A549 (cell line): ENCODE measurements at regions not wholly inside any gene's neighbourhood (a gene's known extent, or its start where the extent isn't known, plus 50 kb on each side); places are given as distances from the start of the nearest gene placed in this dataset.

ENCODE experiments used
- ATAC-seq, 2 experiments: fragments of 200-7000 bp in 1 of 2; fragments of >200 bp in 1 of 2; cut with Nextera tagmentation in 1 of 2; cut with Tn5 transposase in 1 of 2; 3 replicates each; pipeline versions ENCODE4 v1.8.0 to v1.9.1; 2018 to 2020; ENCODE audit warnings: mild to moderate bottlenecking in 1 of 2, moderate library complexity in 1 of 2
- CTCF ChIA-PET: fragments of 300-600 bp; sonication (Branson Sonifier 250); formaldehyde crosslinking; extraction: SDS; loops from one replicate; lab custom pipeline; 2021; ENCODE audit warnings: antibody characterized with exemption, inconsistent platforms; lab: Yijun Ruan, JAX
- POLR2A ChIA-PET: fragments of 350-600 bp; formaldehyde crosslinking; extraction: SDS; loops from one replicate; lab custom pipeline; 2021; ENCODE audit warnings: antibody characterized with exemption, inconsistent platforms; lab: Yijun Ruan, JAX
- DNase-seq, 2 experiments: peaks; one replicate each; pipeline versions ENCODE4 v3.0.0 to v3.0.0-alpha.2; 2011 to 2016; ENCODE audit warnings: low read depth in 1 of 2, low spot score in 1 of 2
- FAIRE-seq: peaks from 2 replicates; lab custom pipeline; 2011; peaks lifted over from hg19 to GRCh38; lab: Jason Lieb, UNC
- H3K27ac ChIP-seq, 2 experiments: fragments of >200 bp; sonication (Bioruptor Twin); formaldehyde crosslinking; 3 replicates each; pipeline ENCODE4 v1.5.1; 2016 to 2017
- H3K4me1 ChIP-seq: fragments of >200 bp; sonication (Bioruptor Twin); formaldehyde crosslinking; 3 replicates; pipeline ENCODE4 v1.6.1; 2016
- H3K4me2 ChIP-seq: fragments of >200 bp; sonication (Bioruptor Twin); formaldehyde crosslinking; 3 replicates; pipeline ENCODE4 v1.6.1; 2016
- H3K4me3 ChIP-seq: fragments of >200 bp; sonication (Bioruptor Twin); formaldehyde crosslinking; 3 replicates; pipeline ENCODE4 v1.5.1; 2016
- H3K9me3 ChIP-seq: fragments of >200 bp; sonication (Bioruptor Twin); formaldehyde crosslinking; 3 replicates; pipeline ENCODE4 v1.6.1; 2016
- BCL3 ChIP-seq: fragments of >200 bp; sonication (Bioruptor Twin); formaldehyde crosslinking; IDR thresholded peaks from 3 replicates; pipeline ENCODE4 v1.6.1; 2016
- CBX2 ChIP-seq: fragments of 200-600 bp; sonication (generic); IDR thresholded peaks from 2 replicates; pipeline ENCODE4 v1.6.1; 2016; ENCODE audit warnings: low read depth, mild to moderate bottlenecking, borderline replicate concordance
- CBX8 ChIP-seq: fragments of 200-600 bp; sonication (generic); IDR thresholded peaks from 2 replicates; pipeline ENCODE4 v1.6.1; 2016
- CTCF ChIP-seq: fragments of >200 bp; sonication (Bioruptor Twin); formaldehyde crosslinking; IDR thresholded peaks from 3 replicates; pipeline ENCODE4 v1.5.1; 2016
- EP300 ChIP-seq, 2 experiments: fragments of >200 bp; sonication (Bioruptor Twin); formaldehyde crosslinking; IDR thresholded peaks; 2 replicates in 1 of 2; 3 replicates in 1 of 2; pipeline ENCODE4 v1.6.1; 2016 to 2017
- FOXS1 ChIP-seq: fragments of 250-450 bp; sonication (Bioruptor Pico); IDR thresholded peaks from 2 replicates; pipeline ENCODE4 v1.5.0; 2020; ENCODE audit warnings: mild to moderate bottlenecking, moderate library complexity
- HEYL ChIP-seq: fragments of 250-450 bp; sonication (Bioruptor Pico); IDR thresholded peaks from 2 replicates; pipeline ENCODE4 v1.8.0; 2021; ENCODE audit warnings: mild to moderate bottlenecking, moderate library complexity
- HMGXB4 ChIP-seq: fragments of 250-450 bp; sonication (Bioruptor Pico); IDR thresholded peaks from 2 replicates; pipeline ENCODE4 v1.5.0; 2021; ENCODE audit warnings: mild to moderate bottlenecking, moderate library complexity, borderline replicate concordance
- HOXB13 ChIP-seq: fragments of 250-450 bp; sonication (Bioruptor Pico); IDR thresholded peaks from 2 replicates; pipeline ENCODE4 v1.5.0; 2020; ENCODE audit warnings: low read depth, mild to moderate bottlenecking, moderate library complexity
- JUN ChIP-seq, 2 experiments: fragments of >200 bp; sonication (Bioruptor Twin); formaldehyde crosslinking; IDR thresholded peaks; 2 replicates in 1 of 2; 3 replicates in 1 of 2; pipeline ENCODE4 v1.6.1; 2016 to 2017
- JUNB ChIP-seq: fragments of >200 bp; sonication (Bioruptor Twin); formaldehyde crosslinking; IDR thresholded peaks from 2 replicates; pipeline ENCODE4 v1.6.1; 2016
- KDM1A ChIP-seq: fragments of 200-600 bp; sonication (generic); IDR thresholded peaks from 2 replicates; pipeline ENCODE4 v1.6.1; 2016; ENCODE audit warnings: low read depth, mild to moderate bottlenecking
- MAZ ChIP-seq: fragments of 150-350 bp; IDR thresholded peaks from 2 replicates; pipeline ENCODE4 v1.6.1; 2014; ENCODE audit warnings: antibody characterized with exemption, low read depth, low read length, borderline replicate concordance
- NR3C1 ChIP-seq: fragments of >200 bp; sonication (Bioruptor Twin); formaldehyde crosslinking; IDR thresholded peaks from 3 replicates; pipeline ENCODE4 v1.6.1; 2017
- POLR2A ChIP-seq: IDR thresholded peaks from 2 replicates; pipeline ENCODE4 v1.6.1; 2012; ENCODE audit warnings: mild to moderate bottlenecking, low read length
- RFX5 ChIP-seq: fragments of 450-650 bp; IDR thresholded peaks from 2 replicates; pipeline ENCODE4 v1.7.1; 2014; ENCODE audit warnings: antibody characterized with exemption, mild to moderate bottlenecking, moderate library complexity
- RNF2 ChIP-seq: fragments of 200-600 bp; sonication (generic); IDR thresholded peaks from 2 replicates; pipeline ENCODE4 v1.6.1; 2016; ENCODE audit warnings: low read depth, mild to moderate bottlenecking, antibody characterized with exemption, moderate library complexity, borderline replicate concordance
- SMC3 ChIP-seq: fragments of >200 bp; sonication (Bioruptor Twin); formaldehyde crosslinking; IDR thresholded peaks from 3 replicates; pipeline ENCODE4 v1.6.1; 2018; ENCODE audit warnings: inconsistent platforms
- SREBF2 ChIP-seq: fragments of 450-650 bp; IDR thresholded peaks from 2 replicates; pipeline ENCODE4 v1.6.1; 2014; ENCODE audit warnings: mild to moderate bottlenecking, moderate library complexity
- ZFP36 ChIP-seq: fragments of 450-650 bp; IDR thresholded peaks from 2 replicates; pipeline ENCODE4 v1.6.1; 2014; ENCODE audit warnings: borderline replicate concordance; ENCODE audit not compliant: partially characterized antibody
- ZNF302 ChIP-seq: fragments of 250-450 bp; sonication (Bioruptor Pico); IDR thresholded peaks from 2 replicates; pipeline ENCODE4 v1.9.0; 2021; ENCODE audit warnings: inconsistent platforms, mild to moderate bottlenecking, moderate library complexity
- WGBS: methylation state at CpG from one replicate; pipeline ENCODE4 v1.1.6; 2017; ENCODE audit errors: missing lambda C conversion rate; 5-methylcytosine and 5-hydroxymethylcytosine counted together
- TF ChIP-seq, protein P1 (sequence below): fragments of 450-650 bp; IDR thresholded peaks from 2 replicates; pipeline ENCODE4 v1.6.1; 2014; ENCODE audit warnings: antibody characterized with exemption

DNA sequence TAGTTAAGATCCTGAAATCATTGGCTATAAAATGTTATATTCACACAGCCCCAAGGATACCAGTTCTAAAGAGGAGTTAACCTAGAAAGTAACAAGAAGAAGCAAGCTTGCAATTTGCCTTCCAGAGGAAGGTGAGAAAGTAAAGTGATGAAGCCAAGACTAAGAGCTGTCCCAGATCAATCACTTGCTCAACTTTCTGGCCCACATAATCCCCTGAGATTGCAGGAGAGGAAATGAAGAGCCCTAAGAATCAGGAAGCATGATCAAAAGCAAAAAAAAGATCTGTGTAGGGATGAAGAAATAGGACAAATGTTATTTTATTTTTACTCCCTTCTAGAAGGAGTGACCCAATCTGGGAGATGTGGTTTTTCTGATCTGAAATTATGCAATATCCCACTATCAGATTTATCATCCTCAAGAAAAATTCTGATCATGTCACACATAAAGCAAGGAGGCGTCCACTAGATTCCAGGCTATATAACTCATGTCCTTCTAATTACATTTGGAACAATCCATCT lies 180.3 kb upstream of the GUCY1A2 start:
- FAIRE-seq: no peak
- WGBS: 80% methylated on average over 1 of the region's 1 CpG
- H3K4me3 ChIP-seq: no peak overlapping the region
- DNase-seq: no peak
- H3K4me1 ChIP-seq: peaks cover 21% of the 10 kb centered on the region; the same call in 2 of the 3 replicates
- H3K27ac ChIP-seq: no peak overlapping the region
- POLR2A ChIA-PET: no interaction called here
- H3K9me3 ChIP-seq: no peaks in the 10 kb centered on the region
- ATAC-seq: no peak
- CTCF ChIA-PET: no interaction called here
- H3K4me2 ChIP-seq: no peak overlapping the region
- no peak for TF ChIP-seq HOXB13
- TF ChIP-seq HEYL (CRISPR knock-in tag): no peak
- no peak for TF ChIP-seq SMC3

DNA sequence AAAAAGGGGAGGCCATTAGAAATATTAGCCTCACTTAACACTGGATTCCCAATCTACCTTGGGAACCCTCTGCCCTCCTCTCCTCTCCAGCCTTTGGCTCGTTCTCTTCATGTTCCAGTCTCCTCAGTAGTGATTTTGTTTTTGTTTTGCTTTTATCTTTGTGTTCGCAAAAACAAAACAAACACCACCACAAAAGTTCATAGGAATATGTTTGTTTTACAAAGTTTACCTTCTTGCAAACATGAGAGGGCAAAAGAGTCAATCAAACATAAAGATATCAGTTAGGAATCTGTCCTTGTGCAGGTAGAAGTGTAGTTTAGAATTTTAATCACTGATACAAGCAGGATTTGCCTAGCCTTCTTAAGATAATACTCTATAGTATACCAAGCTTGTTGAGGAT lies 179.7 kb upstream of the GUCY1A2 start:
- 0 out of 6 replicates have a peak overlapping the region, but pooled peaks of 1 of the 2 experiments have one; percentile 34 for H3K27ac ChIP-seq
- TF ChIP-seq, protein P1, sequence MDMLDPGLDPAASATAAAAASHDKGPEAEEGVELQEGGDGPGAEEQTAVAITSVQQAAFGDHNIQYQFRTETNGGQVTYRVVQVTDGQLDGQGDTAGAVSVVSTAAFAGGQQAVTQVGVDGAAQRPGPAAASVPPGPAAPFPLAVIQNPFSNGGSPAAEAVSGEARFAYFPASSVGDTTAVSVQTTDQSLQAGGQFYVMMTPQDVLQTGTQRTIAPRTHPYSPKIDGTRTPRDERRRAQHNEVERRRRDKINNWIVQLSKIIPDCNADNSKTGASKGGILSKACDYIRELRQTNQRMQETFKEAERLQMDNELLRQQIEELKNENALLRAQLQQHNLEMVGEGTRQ: no peak
- no peak for TF ChIP-seq POLR2A
- no peak for TF ChIP-seq CTCF
- TF ChIP-seq JUNB: no peak
- TF ChIP-seq KDM1A: no peak
- no peak for TF ChIP-seq RFX5
- no peak for TF ChIP-seq CBX8
- no peak for TF ChIP-seq EP300 (IDR thresholded peaks at IDR 0.05)
- TF ChIP-seq HMGXB4 (CRISPR knock-in tag): no peak
- no peak for TF ChIP-seq ZNF302 (CRISPR knock-in tag)
- TF ChIP-seq ZFP36: no peak
- TF ChIP-seq RNF2: no peak
- TF ChIP-seq SREBF2: no peak
- no peak for TF ChIP-seq MAZ
- no peak for TF ChIP-seq NR3C1
- no peak for TF ChIP-seq JUN (IDR thresholded peaks at IDR 0.05)
- no peak for TF ChIP-seq BCL3
- TF ChIP-seq CBX2: no peak
- TF ChIP-seq FOXS1: no peak
- TF ChIP-seq, all 56 proteins: peak for 0
- ChIA-PET CTCF (no interaction called here), POLR2A (no interaction called here)
- FAIRE-seq (no peak), ATAC-seq (no peak), DNase-seq (no peak)
- 29% methylated on average over 2 of the region's 2 CpGs for WGBS
- Histone ChIP-seq H3K9me3 (no peaks in the 10 kb centered on the region), H3K4me2 (peak overlapping the region; percentile 49; the same call in 2 of the 3 replicates), H3K4me1 (peaks cover 21% of the 10 kb centered on the region; the same call in 2 of the 3 replicates), H3K4me3 (no peak overlapping the region)
